Tibial artery (tissue), 4 donors: ENCODE measurements at regions not wholly inside any gene's neighbourhood (a gene's known extent, or its start where the extent isn't known, plus 50 kb on each side); places are given as distances from the start of the nearest gene placed in this dataset.

ENCODE experiments used
- DNase-seq, 2 donors: peaks; one replicate each; pipeline ENCODE4 v3.0.0-alpha.2; 2019
- H3K27ac ChIP-seq, 2 donors: fragments of 200-600 bp; sonication (generic) in 1 of 2; 1 replicate in 1 of 2; 2 replicates in 1 of 2; pipeline ENCODE4 v1.5.1; 2018 to 2019; ENCODE audit warnings: mild to moderate bottlenecking in 1 of 2
- H3K27me3 ChIP-seq, 2 donors: fragments of 200-600 bp; sonication (generic) in 1 of 2; one replicate each; pipeline versions ENCODE4 v1.5.1 to v1.6.0; 2016 to 2019
- H3K36me3 ChIP-seq, 3 donors: fragments of 200-600 bp; sonication (generic) in 2 of 3; one replicate each; pipeline ENCODE4 v1.5.1; 2016 to 2019; ENCODE audit warnings: mild to moderate bottlenecking in 2 of 3
- H3K4me1 ChIP-seq, 4 donors: fragments of 200-600 bp; sonication (generic) in 2 of 4; 1 replicate in 3 of 4; 2 replicates in 1 of 4; pipeline ENCODE4 v1.5.1; 2016 to 2019
- H3K4me3 ChIP-seq, 2 donors: fragments of 200-600 bp; sonication (generic) in 1 of 2; 1 replicate in 1 of 2; 2 replicates in 1 of 2; pipeline ENCODE4 v1.5.1; 2018 to 2019; ENCODE audit warnings: mild to moderate bottlenecking in 2 of 2
- H3K9me3 ChIP-seq, 3 donors: fragments of 200-600 bp; sonication (generic) in 1 of 3; one replicate each; pipeline ENCODE4 v1.5.1; 2016 to 2019
- CTCF ChIP-seq, 2 experiments: fragments of 200-600 bp in 1 of 2; fragments of 450-650 bp in 1 of 2; IDR thresholded peaks; one replicate each; pipeline ENCODE4 v1.5.1; 2017 to 2019; ENCODE audit warnings: antibody characterized with exemption in 2 of 2, mild to moderate bottlenecking in 1 of 2, moderate library complexity in 1 of 2
- intact Hi-C: fragments of 100-400 bp; cut with DNase I; formaldehyde crosslinking; loops from one replicate; pipeline ENCODE4 v1.15.0; 2023; ENCODE audit warnings: low total_unique reads

- H3K27me3 ChIP-seq = no peaks in the 10 kb centered on the region
- no peaks in the 10 kb centered on the region for H3K36me3 ChIP-seq
- TF ChIP-seq CTCF (IDR thresholded peaks at IDR 0.05) = no peak
- peaks cover 0 to 4% (median 0%) of the 10 kb centered on the region in 4 donors for H3K4me1 ChIP-seq
- intact Hi-C loops = no loop called here
- no peak overlapping the region for H3K27ac ChIP-seq
- no peak for DNase-seq
- no peaks in the 10 kb centered on the region for H3K9me3 ChIP-seq
- no peak overlapping the region for H3K4me3 ChIP-seq
Observed at GRCh38 chr4:57270346-57270745, 160.2 kb upstream of the IGFBP7 start.

GRCh38 chr4:57265831-57266582 is 155.8 kb upstream of the IGFBP7 start:
- no peak for TF ChIP-seq CTCF (IDR thresholded peaks at IDR 0.05)
- H3K27ac ChIP-seq = no peak overlapping the region
- DNase-seq = no peak
- no peaks in the 10 kb centered on the region for H3K36me3 ChIP-seq
- no peaks in the 10 kb centered on the region for H3K4me1 ChIP-seq
- no peak overlapping the region for H3K4me3 ChIP-seq
- intact Hi-C loops = no loop called here
- no peaks in the 10 kb centered on the region for H3K27me3 ChIP-seq
- no peaks in the 10 kb centered on the region for H3K9me3 ChIP-seq

DNA sequence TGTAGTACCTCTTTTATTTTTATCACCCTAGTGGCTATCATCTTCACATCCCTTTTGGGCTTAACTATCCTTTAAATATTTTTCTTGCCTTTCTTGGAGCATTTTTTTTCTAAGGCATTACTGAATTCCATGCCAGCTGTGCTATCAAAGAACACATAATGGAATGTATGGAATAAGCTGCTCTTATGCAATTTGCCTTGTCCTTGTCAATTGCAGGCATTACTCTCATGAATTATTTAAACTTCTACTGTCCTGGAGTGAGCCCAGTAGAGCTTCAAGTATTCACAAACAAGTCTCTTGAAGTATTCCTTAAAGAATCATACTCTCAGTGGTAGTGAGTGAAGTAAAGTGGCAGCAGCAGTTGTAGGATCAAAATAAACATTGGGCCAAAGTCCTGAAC is 144.6 kb upstream of the IGFBP7 start:
- peaks cover 0 to 34% (median 4%) of the 10 kb centered on the region in 4 donors for H3K4me1 ChIP-seq

DNA sequence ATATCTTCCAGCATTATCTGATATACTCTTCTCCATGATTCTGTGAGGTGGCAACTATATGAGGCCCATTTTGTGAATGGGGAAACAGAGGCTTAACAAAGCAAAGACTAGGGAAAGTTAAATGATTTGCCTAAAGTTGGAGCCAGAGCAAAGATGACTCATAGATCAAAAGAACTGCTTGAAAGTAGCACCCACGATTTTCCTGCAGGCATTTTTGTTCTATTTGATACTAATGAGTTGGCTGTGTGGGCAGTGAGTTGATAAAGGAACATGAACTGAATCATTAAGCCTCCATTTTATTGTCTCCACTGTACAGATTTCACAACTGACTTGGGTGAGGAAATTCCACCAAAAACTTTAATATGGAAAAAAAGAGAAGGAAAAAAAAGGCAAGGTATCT is 138.9 kb upstream of the IGFBP7 start:
- intact Hi-C loops = no loop called here
- no peaks in the 10 kb centered on the region for H3K9me3 ChIP-seq
- H3K27ac ChIP-seq = no peak overlapping the region
- no peak overlapping the region for H3K4me3 ChIP-seq
- no peaks in the 10 kb centered on the region for H3K36me3 ChIP-seq
- TF ChIP-seq CTCF (IDR thresholded peaks at IDR 0.05) = no peak
- DNase-seq = no peak
- peaks cover 0 to 35% (median 9%) of the 10 kb centered on the region in 4 donors for H3K4me1 ChIP-seq
- no peaks in the 10 kb centered on the region for H3K27me3 ChIP-seq

More for the DNA sequence above, 144.6 kb upstream of the IGFBP7 start:
- no peak for DNase-seq
- no peaks in the 10 kb centered on the region for H3K27me3 ChIP-seq
- TF ChIP-seq CTCF (IDR thresholded peaks at IDR 0.05) = no peak
- H3K27ac ChIP-seq = no peak overlapping the region
- H3K9me3 ChIP-seq = no peaks in the 10 kb centered on the region
- H3K36me3 ChIP-seq = no peaks in the 10 kb centered on the region
- intact Hi-C loops = no loop called here
- no peak overlapping the region for H3K4me3 ChIP-seq

- no peaks in the 10 kb centered on the region for H3K36me3 ChIP-seq
- DNase-seq = no peak
- intact Hi-C loops = no loop called here
- H3K9me3 ChIP-seq = no peaks in the 10 kb centered on the region
- H3K27ac ChIP-seq = no peak overlapping the region
- no peak for TF ChIP-seq CTCF (IDR thresholded peaks at IDR 0.05)
- H3K4me1 ChIP-seq = peaks cover 0 to 26% (median 5%) of the 10 kb centered on the region in 4 donors
- H3K4me3 ChIP-seq = no peak overlapping the region
- H3K27me3 ChIP-seq = no peaks in the 10 kb centered on the region
Observed at GRCh38 chr4:57243076-57243475, 132.9 kb upstream of the IGFBP7 start.
